Liver (tissue), 8 donors: ENCODE measurements at regions not wholly inside any gene's neighbourhood (a gene's known extent, or its start where the extent isn't known, plus 50 kb on each side); places are given as distances from the start of the nearest gene placed in this dataset.

Source experiments
- DNase-seq: peaks from one replicate; pipeline ENCODE4 v3.0.0-alpha.2; 2017; ENCODE audit warnings: low spot score
- H3K27ac ChIP-seq, 2 donors: one replicate each; pipeline ENCODE4 v1.7.0; 2013; ENCODE audit warnings: inconsistent platforms in 2 of 2, low read length in 2 of 2, control low read depth in 1 of 2, low read depth in 1 of 2, mild to moderate bottlenecking in 1 of 2
- H3K27me3 ChIP-seq, 4 donors: one replicate each; pipeline versions ENCODE4 v1.6.1 to v1.7.0; 2013; ENCODE audit warnings: low read length in 3 of 4, inconsistent platforms in 1 of 4, mild to moderate bottlenecking in 1 of 4, moderate library complexity in 1 of 4; ENCODE audit not compliant: control insufficient read depth in 4 of 4, insufficient read depth in 4 of 4
- H3K36me3 ChIP-seq, 4 donors: one replicate each; pipeline versions ENCODE4 v1.6.1 to v1.7.0; 2013; ENCODE audit warnings: low read length in 3 of 4, mild to moderate bottlenecking in 3 of 4, low read depth in 1 of 4, moderate library complexity in 1 of 4; ENCODE audit not compliant: control insufficient read depth in 4 of 4, insufficient read depth in 3 of 4
- H3K4me1 ChIP-seq, 4 donors: one replicate each; pipeline versions ENCODE4 v1.6.1 to v1.7.0; 2013; ENCODE audit warnings: low read length in 3 of 4, mild to moderate bottlenecking in 3 of 4, moderate library complexity in 1 of 4; ENCODE audit not compliant: control insufficient read depth in 4 of 4, insufficient read depth in 4 of 4
- H3K4me3 ChIP-seq, 3 donors: one replicate each; pipeline versions ENCODE4 v1.6.1 to v1.7.0; 2013; ENCODE audit warnings: low read length in 3 of 3, control low read depth in 1 of 3, low read depth in 1 of 3, mild to moderate bottlenecking in 1 of 3
- H3K9ac ChIP-seq, 2 donors: one replicate each; pipeline ENCODE4 v1.7.0; 2013; ENCODE audit warnings: low read length in 2 of 2, mild to moderate bottlenecking in 2 of 2, moderate library complexity in 2 of 2, control low read depth in 1 of 2, low read depth in 1 of 2
- H3K9me3 ChIP-seq, 4 donors: one replicate each; pipeline versions ENCODE4 v1.6.1 to v1.7.0; 2013; ENCODE audit warnings: low read length in 3 of 4; ENCODE audit not compliant: control insufficient read depth in 4 of 4
- EGR1 ChIP-seq, 2 donors: IDR thresholded peaks; 2 replicates each; pipeline ENCODE4 v1.6.1; 2016 to 2018; ENCODE audit warnings: antibody characterized with exemption in 2 of 2, low read depth in 2 of 2
- FOXA1 ChIP-seq: IDR thresholded peaks from 2 replicates; pipeline ENCODE4 v1.6.1; 2016; ENCODE audit warnings: antibody characterized with exemption
- FOXA2 ChIP-seq: IDR thresholded peaks from 2 replicates; pipeline ENCODE4 v1.6.1; 2016; ENCODE audit warnings: antibody characterized with exemption
- GABPA ChIP-seq, 2 donors: IDR thresholded peaks in 1 of 2; conservative IDR thresholded peaks in 1 of 2; 2 replicates each; pipeline ENCODE4 v1.6.1; 2016; ENCODE audit warnings: antibody characterized with exemption in 2 of 2, mild to moderate bottlenecking in 1 of 2, moderate library complexity in 1 of 2
- HNF4G ChIP-seq: IDR thresholded peaks from 2 replicates; pipeline ENCODE4 v1.6.1; 2016; ENCODE audit warnings: antibody characterized with exemption
- JUND ChIP-seq, 2 donors: IDR thresholded peaks; 2 replicates each; pipeline ENCODE4 v1.6.1; 2016; ENCODE audit warnings: antibody characterized with exemption in 2 of 2
- NR2F2 ChIP-seq: IDR thresholded peaks from 2 replicates; pipeline ENCODE4 v1.6.1; 2016; ENCODE audit warnings: antibody characterized with exemption
- RAD21 ChIP-seq, 2 donors: IDR thresholded peaks; 2 replicates each; pipeline ENCODE4 v1.6.1; 2016; ENCODE audit warnings: antibody characterized with exemption in 2 of 2, mild to moderate bottlenecking in 2 of 2
- SP1 ChIP-seq: IDR thresholded peaks from 2 replicates; pipeline ENCODE4 v1.6.1; 2018; ENCODE audit warnings: antibody characterized with exemption, mild to moderate bottlenecking
- TAF1 ChIP-seq: conservative IDR thresholded peaks from 2 replicates; pipeline ENCODE4 v1.6.1; 2016; ENCODE audit warnings: antibody characterized with exemption, mild to moderate bottlenecking
- YY1 ChIP-seq: IDR thresholded peaks from 2 replicates; pipeline ENCODE4 v1.6.1; 2016; ENCODE audit warnings: antibody characterized with exemption, mild to moderate bottlenecking
- WGBS: extraction: QIAGEN DNeasy Blood & Tissue Kit; methylation state at CpG from one replicate; pipeline ENCODE4 v1.1.7; 2013; 5-methylcytosine and 5-hydroxymethylcytosine counted together
- TF ChIP-seq, protein P1 (sequence below): IDR thresholded peaks from 2 replicates; pipeline ENCODE4 v1.6.1; 2016; ENCODE audit warnings: antibody characterized with exemption
- TF ChIP-seq, protein P2 (sequence below): IDR thresholded peaks from 2 replicates; pipeline ENCODE4 v1.6.1; 2016; ENCODE audit warnings: antibody characterized with exemption
- TF ChIP-seq, protein P3 (sequence below): fragments of 150-350 bp; IDR thresholded peaks from 2 replicates; pipeline ENCODE4 v1.5.1; 2017; ENCODE audit warnings: improper control_type of control experiment, low read depth, low read length; ENCODE audit not compliant: missing input control
- TF ChIP-seq, protein P4 (sequence below): IDR thresholded peaks from 2 replicates; pipeline ENCODE4 v1.6.1; 2016; ENCODE audit warnings: antibody characterized with exemption, mild to moderate bottlenecking
- donor health status: healthy.
- donor health status: healthy.
- donor health status: healthy.
- donor health status: healthy.
- donor health status: healthy.

DNA sequence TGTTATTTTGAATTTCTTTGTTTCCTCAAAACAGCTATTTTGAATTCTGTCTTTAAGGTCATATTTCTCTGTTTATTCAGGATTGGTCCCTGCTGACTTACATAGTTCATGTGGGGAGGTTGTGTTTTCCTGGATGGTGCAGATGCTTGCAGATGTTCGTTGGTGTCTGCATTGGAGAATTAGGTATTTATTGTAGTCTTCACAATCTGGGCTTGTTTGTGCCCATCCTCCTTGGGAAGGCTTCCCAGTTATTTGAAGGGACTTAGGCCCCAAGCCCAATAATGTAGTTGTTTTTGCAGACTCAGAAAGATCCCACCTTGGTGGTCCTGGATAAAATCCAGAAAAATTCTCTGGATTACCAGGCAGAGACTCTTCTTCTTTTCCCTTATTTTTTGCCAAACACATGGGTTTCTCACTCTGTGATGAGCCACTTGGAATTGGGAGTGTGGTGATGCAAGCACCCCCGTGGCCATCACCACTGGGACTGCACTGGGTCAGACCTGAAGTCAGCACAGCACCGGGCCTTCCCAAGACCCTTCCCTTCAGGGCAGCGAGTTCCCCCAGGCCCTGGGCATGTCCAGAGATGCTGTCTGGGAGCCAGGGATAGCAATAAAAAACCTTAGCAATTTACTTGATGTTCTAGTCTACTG is 81.6 kb upstream of the EZR start:
- TF ChIP-seq HNF4G (no peak), GABPA (IDR thresholded peaks at IDR 0.05 in 1 of 2, conservative IDR thresholded peaks at IDR 0.05 in 1 of 2) (no peak), TAF1 (no peak), JUND (IDR thresholded peaks at IDR 0.05) (no peak), NR2F2 (no peak), FOXA2 (no peak), SP1 (no peak), YY1 (no peak), FOXA1 (no peak), RAD21 (IDR thresholded peaks at IDR 0.05) (no peak), EGR1 (IDR thresholded peaks at IDR 0.05; ENCODE audit: low read depth in 2 of 2) (no peak)
- TF ChIP-seq, protein P1, sequence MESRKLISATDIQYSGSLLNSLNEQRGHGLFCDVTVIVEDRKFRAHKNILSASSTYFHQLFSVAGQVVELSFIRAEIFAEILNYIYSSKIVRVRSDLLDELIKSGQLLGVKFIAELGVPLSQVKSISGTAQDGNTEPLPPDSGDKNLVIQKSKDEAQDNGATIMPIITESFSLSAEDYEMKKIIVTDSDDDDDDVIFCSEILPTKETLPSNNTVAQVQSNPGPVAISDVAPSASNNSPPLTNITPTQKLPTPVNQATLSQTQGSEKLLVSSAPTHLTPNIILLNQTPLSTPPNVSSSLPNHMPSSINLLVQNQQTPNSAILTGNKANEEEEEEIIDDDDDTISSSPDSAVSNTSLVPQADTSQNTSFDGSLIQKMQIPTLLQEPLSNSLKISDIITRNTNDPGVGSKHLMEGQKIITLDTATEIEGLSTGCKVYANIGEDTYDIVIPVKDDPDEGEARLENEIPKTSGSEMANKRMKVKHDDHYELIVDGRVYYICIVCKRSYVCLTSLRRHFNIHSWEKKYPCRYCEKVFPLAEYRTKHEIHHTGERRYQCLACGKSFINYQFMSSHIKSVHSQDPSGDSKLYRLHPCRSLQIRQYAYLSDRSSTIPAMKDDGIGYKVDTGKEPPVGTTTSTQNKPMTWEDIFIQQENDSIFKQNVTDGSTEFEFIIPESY, result no peak
- TF ChIP-seq, protein P2, sequence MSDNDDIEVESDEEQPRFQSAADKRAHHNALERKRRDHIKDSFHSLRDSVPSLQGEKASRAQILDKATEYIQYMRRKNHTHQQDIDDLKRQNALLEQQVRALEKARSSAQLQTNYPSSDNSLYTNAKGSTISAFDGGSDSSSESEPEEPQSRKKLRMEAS, result no peak
- TF ChIP-seq, protein P3, sequence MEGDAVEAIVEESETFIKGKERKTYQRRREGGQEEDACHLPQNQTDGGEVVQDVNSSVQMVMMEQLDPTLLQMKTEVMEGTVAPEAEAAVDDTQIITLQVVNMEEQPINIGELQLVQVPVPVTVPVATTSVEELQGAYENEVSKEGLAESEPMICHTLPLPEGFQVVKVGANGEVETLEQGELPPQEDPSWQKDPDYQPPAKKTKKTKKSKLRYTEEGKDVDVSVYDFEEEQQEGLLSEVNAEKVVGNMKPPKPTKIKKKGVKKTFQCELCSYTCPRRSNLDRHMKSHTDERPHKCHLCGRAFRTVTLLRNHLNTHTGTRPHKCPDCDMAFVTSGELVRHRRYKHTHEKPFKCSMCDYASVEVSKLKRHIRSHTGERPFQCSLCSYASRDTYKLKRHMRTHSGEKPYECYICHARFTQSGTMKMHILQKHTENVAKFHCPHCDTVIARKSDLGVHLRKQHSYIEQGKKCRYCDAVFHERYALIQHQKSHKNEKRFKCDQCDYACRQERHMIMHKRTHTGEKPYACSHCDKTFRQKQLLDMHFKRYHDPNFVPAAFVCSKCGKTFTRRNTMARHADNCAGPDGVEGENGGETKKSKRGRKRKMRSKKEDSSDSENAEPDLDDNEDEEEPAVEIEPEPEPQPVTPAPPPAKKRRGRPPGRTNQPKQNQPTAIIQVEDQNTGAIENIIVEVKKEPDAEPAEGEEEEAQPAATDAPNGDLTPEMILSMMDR, result no peak
- TF ChIP-seq, protein P4, sequence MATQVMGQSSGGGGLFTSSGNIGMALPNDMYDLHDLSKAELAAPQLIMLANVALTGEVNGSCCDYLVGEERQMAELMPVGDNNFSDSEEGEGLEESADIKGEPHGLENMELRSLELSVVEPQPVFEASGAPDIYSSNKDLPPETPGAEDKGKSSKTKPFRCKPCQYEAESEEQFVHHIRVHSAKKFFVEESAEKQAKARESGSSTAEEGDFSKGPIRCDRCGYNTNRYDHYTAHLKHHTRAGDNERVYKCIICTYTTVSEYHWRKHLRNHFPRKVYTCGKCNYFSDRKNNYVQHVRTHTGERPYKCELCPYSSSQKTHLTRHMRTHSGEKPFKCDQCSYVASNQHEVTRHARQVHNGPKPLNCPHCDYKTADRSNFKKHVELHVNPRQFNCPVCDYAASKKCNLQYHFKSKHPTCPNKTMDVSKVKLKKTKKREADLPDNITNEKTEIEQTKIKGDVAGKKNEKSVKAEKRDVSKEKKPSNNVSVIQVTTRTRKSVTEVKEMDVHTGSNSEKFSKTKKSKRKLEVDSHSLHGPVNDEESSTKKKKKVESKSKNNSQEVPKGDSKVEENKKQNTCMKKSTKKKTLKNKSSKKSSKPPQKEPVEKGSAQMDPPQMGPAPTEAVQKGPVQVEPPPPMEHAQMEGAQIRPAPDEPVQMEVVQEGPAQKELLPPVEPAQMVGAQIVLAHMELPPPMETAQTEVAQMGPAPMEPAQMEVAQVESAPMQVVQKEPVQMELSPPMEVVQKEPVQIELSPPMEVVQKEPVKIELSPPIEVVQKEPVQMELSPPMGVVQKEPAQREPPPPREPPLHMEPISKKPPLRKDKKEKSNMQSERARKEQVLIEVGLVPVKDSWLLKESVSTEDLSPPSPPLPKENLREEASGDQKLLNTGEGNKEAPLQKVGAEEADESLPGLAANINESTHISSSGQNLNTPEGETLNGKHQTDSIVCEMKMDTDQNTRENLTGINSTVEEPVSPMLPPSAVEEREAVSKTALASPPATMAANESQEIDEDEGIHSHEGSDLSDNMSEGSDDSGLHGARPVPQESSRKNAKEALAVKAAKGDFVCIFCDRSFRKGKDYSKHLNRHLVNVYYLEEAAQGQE, result no peak
- H3K4me3 ChIP-seq, result no peak overlapping the region
- H3K4me1 ChIP-seq, result no peaks in the 10 kb centered on the region
- no peak for DNase-seq
- no peak overlapping the region for H3K9ac ChIP-seq
- peaks cover 2 to 12% (median 7%) of the 10 kb centered on the region in 4 donors for H3K9me3 ChIP-seq
- H3K36me3 ChIP-seq, result no peaks in the 10 kb centered on the region
- no peak overlapping the region for H3K27ac ChIP-seq
- H3K27me3 ChIP-seq, result no peaks in the 10 kb centered on the region
- 89% methylated on average over 4 of the region's 4 CpGs for WGBS

DNA sequence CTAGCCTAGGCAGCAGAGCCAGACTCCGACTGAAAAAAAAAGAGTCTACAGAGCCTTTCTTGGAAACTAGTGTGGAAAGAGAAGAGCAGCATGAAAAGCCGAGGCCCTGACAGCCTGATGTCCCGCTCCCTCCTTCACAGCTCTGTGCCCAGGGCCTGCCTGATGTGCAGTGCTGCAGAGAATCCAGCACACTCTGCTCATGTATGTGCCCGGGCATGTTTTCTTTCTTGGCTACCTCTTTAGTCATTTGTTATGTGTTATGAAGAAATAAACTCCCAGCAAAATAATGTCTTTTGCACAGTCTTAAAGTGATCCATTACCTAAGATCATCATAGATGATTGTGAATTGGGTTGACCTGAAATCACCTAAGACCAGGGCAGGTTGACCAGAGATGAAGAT is 78.1 kb upstream of the EZR start:
- DNase-seq, result no peak
- H3K27me3 ChIP-seq, result no peaks in the 10 kb centered on the region
- H3K27ac ChIP-seq, result no peak overlapping the region
- no peaks in the 10 kb centered on the region for H3K9me3 ChIP-seq
- H3K36me3 ChIP-seq, result no peaks in the 10 kb centered on the region
- no peak for TF ChIP-seq NR2F2
- TF ChIP-seq, protein P1, result no peak
- H3K4me1 ChIP-seq, result no peaks in the 10 kb centered on the region
- 97% methylated on average over 4 of the region's 4 CpGs for WGBS
- no peak overlapping the region for H3K4me3 ChIP-seq
- H3K9ac ChIP-seq, result no peak overlapping the region
